Erythroblast (primary cell): ENCODE measurements at regions not wholly inside any gene's neighbourhood (a gene's known extent, or its start where the extent isn't known, plus 50 kb on each side); places are given as distances from the start of the nearest gene placed in this dataset.

Source experiments
- GATA1 ChIP-seq: IDR thresholded peaks from 2 replicates; pipeline ENCODE4 v1.6.1; 2011; ENCODE audit warnings: low read depth, mild to moderate bottlenecking, control low read depth, low read length, moderate library complexity
- POLR2A ChIP-seq: IDR thresholded peaks from 2 replicates; pipeline ENCODE4 v1.6.1; 2011; ENCODE audit warnings: mild to moderate bottlenecking, low read length

GRCh38 chr2:144920755-144921530 lies 401.0 kb upstream of the ZEB2 start:
- no peak for TF ChIP-seq POLR2A
- no peak for TF ChIP-seq GATA1
